HEK293 (cell line): ENCODE measurements at regions not wholly inside any gene's neighbourhood (a gene's known extent, or its start where the extent isn't known, plus 50 kb on each side); places are given as distances from the start of the nearest gene placed in this dataset.

ENCODE experiments used
- CTCF ChIA-PET: fragments of 350-600 bp; formaldehyde crosslinking; extraction: SDS; loops from one replicate; lab custom pipeline; 2021; ENCODE audit warnings: antibody characterized with exemption; lab: Yijun Ruan, JAX
- POLR2A ChIA-PET: fragments of 300-600 bp; formaldehyde crosslinking; extraction: SDS; loops from one replicate; lab custom pipeline; 2020; ENCODE audit warnings: antibody characterized with exemption, inconsistent platforms; lab: Yijun Ruan, JAX
- H3K27ac ChIP-seq: fragments of 200-500 bp; sonication (Bioruptor generic); 2 replicates; pipeline ENCODE4 v1.5.1; 2014; ENCODE audit warnings: low read depth, low read length, control low read depth, inconsistent platforms; ENCODE audit errors: extremely low read depth
- H3K36me3 ChIP-seq, 2 experiments: fragments of 200-500 bp in 1 of 2; sonication (Bioruptor generic) in 1 of 2; 1 replicate in 1 of 2; 2 replicates in 1 of 2; pipeline ENCODE4 v1.5.1; 2014 to 2017; ENCODE audit warnings: inconsistent platforms in 2 of 2, low read length in 2 of 2; ENCODE audit not compliant: control insufficient read depth in 2 of 2, insufficient read depth in 1 of 2
- H3K4me1 ChIP-seq: fragments of 200-500 bp; sonication (Bioruptor generic); 2 replicates; pipeline ENCODE4 v1.5.1; 2014; ENCODE audit warnings: mild to moderate bottlenecking, low read length, inconsistent platforms; ENCODE audit not compliant: control insufficient read depth, insufficient read depth
- H3K4me3 ChIP-seq: 2 replicates; pipeline ENCODE4 v1.5.1; 2011; ENCODE audit warnings: low read depth, mild to moderate bottlenecking, control low read depth, low read length, moderate library complexity
- H3K9me3 ChIP-seq: fragments of 200-500 bp; sonication (Bioruptor generic); 2 replicates; pipeline ENCODE4 v1.5.1; 2014; ENCODE audit warnings: low read depth, low read length, inconsistent platforms; ENCODE audit not compliant: control insufficient read depth, insufficient read depth
- GLI2 ChIP-seq: fragments of 450-650 bp; formaldehyde crosslinking; IDR thresholded peaks from 2 replicates; pipeline ENCODE4; 2017; ENCODE audit warnings: missing biosample characterization, missing genetic modification characterization, low read depth, borderline replicate concordance
- GLIS2 ChIP-seq: fragments of 450-650 bp; formaldehyde crosslinking; IDR thresholded peaks from 2 replicates; pipeline ENCODE4 v1.5.1; 2016; ENCODE audit warnings: missing biosample characterization, missing genetic modification characterization
- HOXC10 ChIP-seq: sonication (generic); formaldehyde crosslinking; IDR thresholded peaks from 2 replicates; pipeline ENCODE4 v1.8.1; 2023; ENCODE audit warnings: mild to moderate bottlenecking, missing genetic modification reagents
- KLF10 ChIP-seq: fragments of 450-650 bp; IDR thresholded peaks from 2 replicates; pipeline ENCODE4 v1.5.1; 2018; ENCODE audit warnings: missing biosample characterization, mild to moderate bottlenecking, missing genetic modification characterization
- MEIS1 ChIP-seq: sonication (generic); formaldehyde crosslinking; IDR thresholded peaks from 2 replicates; pipeline ENCODE4 v1.8.1; 2022; ENCODE audit warnings: missing genetic modification reagents, mild to moderate bottlenecking, borderline replicate concordance
- PRDM1 ChIP-seq: fragments of 450-650 bp; formaldehyde crosslinking; IDR thresholded peaks from 2 replicates; pipeline ENCODE4; 2016; ENCODE audit warnings: missing biosample characterization, missing genetic modification characterization
- SETDB1 ChIP-seq: IDR thresholded peaks from one replicate; pipeline ENCODE4 v1.6.1; 2017; ENCODE audit warnings: mild to moderate bottlenecking, low read length, moderate library complexity, mixed read lengths; ENCODE audit not compliant: insufficient read length
- WT1 ChIP-seq: fragments of 450-650 bp; formaldehyde crosslinking; IDR thresholded peaks from 2 replicates; pipeline ENCODE4 v1.5.1; 2016; ENCODE audit warnings: missing biosample characterization, missing genetic modification characterization
- ZBTB48 ChIP-seq: fragments of 450-650 bp; formaldehyde crosslinking; IDR thresholded peaks from 2 replicates; pipeline ENCODE4 v1.5.1; 2016; ENCODE audit warnings: missing biosample characterization, missing genetic modification characterization
- ZNF114 ChIP-seq: fragments of 450-650 bp; formaldehyde crosslinking; IDR thresholded peaks from 2 replicates; pipeline ENCODE4 v1.5.0; 2017; ENCODE audit warnings: missing biosample characterization, missing genetic modification characterization
- ZNF2 ChIP-seq: fragments of 450-650 bp; formaldehyde crosslinking; IDR thresholded peaks from 2 replicates; pipeline ENCODE4 v1.5.1; 2016; ENCODE audit warnings: missing biosample characterization, missing genetic modification characterization
- ZNF202 ChIP-seq: fragments of 450-650 bp; formaldehyde crosslinking; IDR thresholded peaks from 2 replicates; pipeline ENCODE4 v1.5.1; 2016; ENCODE audit warnings: missing biosample characterization, missing genetic modification characterization, borderline replicate concordance
- ZNF223 ChIP-seq: fragments of 450-650 bp; formaldehyde crosslinking; IDR thresholded peaks from 2 replicates; pipeline ENCODE4 v1.5.1; 2016; ENCODE audit warnings: missing biosample characterization, missing genetic modification characterization
- ZNF266 ChIP-seq: fragments of 450-650 bp; formaldehyde crosslinking; IDR thresholded peaks from 2 replicates; pipeline ENCODE4 v1.5.1; 2016; ENCODE audit warnings: missing biosample characterization, missing genetic modification characterization, low read depth
- ZNF449 ChIP-seq: fragments of 450-650 bp; formaldehyde crosslinking; IDR thresholded peaks from 2 replicates; pipeline ENCODE4 v1.5.1; 2017; ENCODE audit warnings: missing biosample characterization, mild to moderate bottlenecking, missing genetic modification characterization, moderate library complexity
- ZNF48 ChIP-seq: fragments of 450-650 bp; formaldehyde crosslinking; IDR thresholded peaks from 2 replicates; pipeline ENCODE4 v1.5.1; 2016; ENCODE audit warnings: missing biosample characterization, missing genetic modification characterization
- ZNF555 ChIP-seq: fragments of 450-650 bp; formaldehyde crosslinking; conservative IDR thresholded peaks from 2 replicates; pipeline ENCODE4 v1.5.1; 2017; ENCODE audit warnings: missing biosample characterization, mild to moderate bottlenecking, missing genetic modification characterization, inconsistent platforms
- ZNF629 ChIP-seq: fragments of 450-650 bp; formaldehyde crosslinking; IDR thresholded peaks from 2 replicates; pipeline ENCODE4 v1.5.1; 2017; ENCODE audit warnings: missing biosample characterization, missing genetic modification characterization
- ZNF701 ChIP-seq: fragments of 450-650 bp; formaldehyde crosslinking; IDR thresholded peaks from 2 replicates; pipeline ENCODE4 v1.5.1; 2016; ENCODE audit warnings: missing biosample characterization, missing genetic modification characterization
- ZNF837 ChIP-seq: fragments of 450-650 bp; formaldehyde crosslinking; IDR thresholded peaks from 2 replicates; pipeline ENCODE4 v1.5.1; 2016; ENCODE audit warnings: missing biosample characterization, missing genetic modification characterization
- ZSCAN16 ChIP-seq: fragments of 450-650 bp; formaldehyde crosslinking; IDR thresholded peaks from 2 replicates; pipeline ENCODE4 v1.5.1; 2016; ENCODE audit warnings: missing biosample characterization, missing genetic modification characterization
- TF ChIP-seq, protein P1 (sequence below): fragments of 450-650 bp; formaldehyde crosslinking; IDR thresholded peaks from 2 replicates; pipeline ENCODE4 v1.5.1; 2016; ENCODE audit warnings: missing biosample characterization, missing genetic modification characterization, borderline replicate concordance
- TF ChIP-seq, protein P2 (sequence below): fragments of 450-650 bp; formaldehyde crosslinking; IDR thresholded peaks from 2 replicates; pipeline ENCODE4 v1.5.1; 2016; ENCODE audit warnings: missing biosample characterization, missing genetic modification characterization

DNA sequence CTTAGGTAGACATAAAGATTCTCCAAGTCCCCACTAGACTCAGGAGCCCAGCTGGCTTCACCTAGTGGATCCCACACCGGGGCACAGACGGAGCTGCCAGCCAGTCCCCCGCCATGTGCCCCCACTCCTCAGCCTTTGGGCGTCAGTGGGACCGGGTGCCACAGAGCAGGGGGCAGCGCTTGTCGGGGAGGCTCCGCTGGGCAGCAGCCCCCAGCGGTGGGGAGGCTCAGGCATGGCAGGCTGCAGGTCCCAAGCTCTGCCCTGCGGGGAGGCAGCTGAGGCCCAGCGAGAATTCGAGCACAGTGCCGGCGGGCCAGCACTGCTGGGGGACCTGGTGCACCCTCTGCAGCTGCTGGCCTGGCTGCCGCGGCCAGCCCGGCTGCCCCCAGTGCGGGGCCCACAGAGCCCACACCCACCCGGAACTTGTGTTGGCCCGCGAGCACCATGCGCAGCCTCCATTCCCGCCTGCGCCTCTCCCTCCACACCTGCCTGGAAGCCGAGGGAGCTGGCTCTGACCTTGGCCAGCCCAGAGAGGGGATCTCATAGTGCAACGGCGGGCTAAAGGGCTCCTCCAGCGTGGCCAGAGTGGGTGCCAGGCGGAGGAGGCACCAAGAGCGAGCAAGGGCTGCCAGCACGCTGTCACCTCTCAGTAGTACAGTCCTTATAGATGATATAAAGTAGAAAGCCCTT, 390.7 kb downstream of the PLK2 start:
- TF ChIP-seq GLI2 (tag by site-specific recombination) (no peak), PRDM1 (tag by site-specific recombination) (no peak), ZNF449 (tag by site-specific recombination) (peak; percentile 47; the same call in 1 of the 2 replicates), HOXC10 (no peak), ZNF837 (tag by site-specific recombination) (no peak), ZNF202 (peak; percentile 58; the same call in 1 of the 2 replicates), ZNF701 (no peak)
- Histone ChIP-seq H3K4me3 (no peak overlapping the region), H3K36me3 (no peaks in the 10 kb centered on the region), H3K27ac (no peak overlapping the region), H3K4me1 (peaks cover 2% of the 10 kb centered on the region; the same call in 1 of the 2 replicates), H3K9me3 (no peaks in the 10 kb centered on the region)
- ChIA-PET CTCF (no interaction called here), POLR2A (no interaction called here)

- no peak overlapping the region for H3K27ac ChIP-seq
- no peak overlapping the region for H3K4me3 ChIP-seq
- peaks cover 2% of the 10 kb centered on the region; the same call in 1 of the 2 replicates for H3K4me1 ChIP-seq
- no peaks in the 10 kb centered on the region for H3K36me3 ChIP-seq
- H3K9me3 ChIP-seq = no peaks in the 10 kb centered on the region
- ChIA-PET POLR2A (no interaction called here), CTCF (no interaction called here)
- TF ChIP-seq ZNF114 (tag by site-specific recombination) (no peak), ZNF2 (no peak), ZNF266 (tag by site-specific recombination) (no peak), ZNF629 (no peak), ZBTB48 (no peak), ZNF48 (tag by site-specific recombination) (no peak), KLF10 (tag by site-specific recombination) (no peak), SETDB1 (no peak), MEIS1 (CRISPR knock-in tag) (no peak)
These were observed 393.3 kb downstream of the PLK2 start for GRCh38 chr5:58066557-58066956.

DNA sequence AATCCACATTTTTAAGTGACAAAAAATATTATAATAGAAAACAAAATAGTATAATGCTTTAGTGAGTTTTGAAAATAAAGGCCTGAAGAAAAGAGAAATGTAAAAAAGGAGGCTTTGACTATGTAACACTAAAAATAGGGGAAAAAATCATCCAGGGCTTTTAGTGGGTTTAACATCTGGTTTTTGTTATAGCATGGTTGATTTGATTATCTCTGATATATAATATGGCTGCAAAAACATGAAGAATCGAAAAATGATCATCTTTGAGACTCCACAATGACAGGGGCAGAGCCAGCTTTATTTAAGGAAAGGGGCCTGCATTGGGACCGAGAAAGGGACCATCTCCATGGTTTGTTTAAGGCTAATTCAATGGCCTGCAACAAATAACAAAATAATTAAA, 393.8 kb downstream of the PLK2 start:
- TF ChIP-seq, protein P1, sequence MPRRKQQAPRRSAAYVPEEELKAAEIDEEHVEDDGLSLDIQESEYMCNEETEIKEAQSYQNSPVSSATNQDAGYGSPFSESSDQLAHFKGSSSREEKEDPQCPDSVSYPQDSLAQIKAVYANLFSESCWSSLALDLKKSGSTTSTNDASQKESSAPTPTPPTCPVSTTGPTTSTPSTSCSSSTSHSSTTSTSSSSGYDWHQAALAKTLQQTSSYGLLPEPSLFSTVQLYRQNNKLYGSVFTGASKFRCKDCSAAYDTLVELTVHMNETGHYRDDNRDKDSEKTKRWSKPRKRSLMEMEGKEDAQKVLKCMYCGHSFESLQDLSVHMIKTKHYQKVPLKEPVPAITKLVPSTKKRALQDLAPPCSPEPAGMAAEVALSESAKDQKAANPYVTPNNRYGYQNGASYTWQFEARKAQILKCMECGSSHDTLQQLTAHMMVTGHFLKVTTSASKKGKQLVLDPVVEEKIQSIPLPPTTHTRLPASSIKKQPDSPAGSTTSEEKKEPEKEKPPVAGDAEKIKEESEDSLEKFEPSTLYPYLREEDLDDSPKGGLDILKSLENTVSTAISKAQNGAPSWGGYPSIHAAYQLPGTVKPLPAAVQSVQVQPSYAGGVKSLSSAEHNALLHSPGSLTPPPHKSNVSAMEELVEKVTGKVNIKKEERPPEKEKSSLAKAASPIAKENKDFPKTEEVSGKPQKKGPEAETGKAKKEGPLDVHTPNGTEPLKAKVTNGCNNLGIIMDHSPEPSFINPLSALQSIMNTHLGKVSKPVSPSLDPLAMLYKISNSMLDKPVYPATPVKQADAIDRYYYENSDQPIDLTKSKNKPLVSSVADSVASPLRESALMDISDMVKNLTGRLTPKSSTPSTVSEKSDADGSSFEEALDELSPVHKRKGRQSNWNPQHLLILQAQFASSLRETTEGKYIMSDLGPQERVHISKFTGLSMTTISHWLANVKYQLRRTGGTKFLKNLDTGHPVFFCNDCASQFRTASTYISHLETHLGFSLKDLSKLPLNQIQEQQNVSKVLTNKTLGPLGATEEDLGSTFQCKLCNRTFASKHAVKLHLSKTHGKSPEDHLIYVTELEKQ (tag by site-specific recombination) = no peak
- TF ChIP-seq ZSCAN16 (tag by site-specific recombination) (no peak), ZNF555 (tag by site-specific recombination) (no peak), GLIS2 (tag by site-specific recombination) (no peak), WT1 (tag by site-specific recombination) (no peak), ZNF223 (tag by site-specific recombination) (no peak)
- TF ChIP-seq, protein P2, sequence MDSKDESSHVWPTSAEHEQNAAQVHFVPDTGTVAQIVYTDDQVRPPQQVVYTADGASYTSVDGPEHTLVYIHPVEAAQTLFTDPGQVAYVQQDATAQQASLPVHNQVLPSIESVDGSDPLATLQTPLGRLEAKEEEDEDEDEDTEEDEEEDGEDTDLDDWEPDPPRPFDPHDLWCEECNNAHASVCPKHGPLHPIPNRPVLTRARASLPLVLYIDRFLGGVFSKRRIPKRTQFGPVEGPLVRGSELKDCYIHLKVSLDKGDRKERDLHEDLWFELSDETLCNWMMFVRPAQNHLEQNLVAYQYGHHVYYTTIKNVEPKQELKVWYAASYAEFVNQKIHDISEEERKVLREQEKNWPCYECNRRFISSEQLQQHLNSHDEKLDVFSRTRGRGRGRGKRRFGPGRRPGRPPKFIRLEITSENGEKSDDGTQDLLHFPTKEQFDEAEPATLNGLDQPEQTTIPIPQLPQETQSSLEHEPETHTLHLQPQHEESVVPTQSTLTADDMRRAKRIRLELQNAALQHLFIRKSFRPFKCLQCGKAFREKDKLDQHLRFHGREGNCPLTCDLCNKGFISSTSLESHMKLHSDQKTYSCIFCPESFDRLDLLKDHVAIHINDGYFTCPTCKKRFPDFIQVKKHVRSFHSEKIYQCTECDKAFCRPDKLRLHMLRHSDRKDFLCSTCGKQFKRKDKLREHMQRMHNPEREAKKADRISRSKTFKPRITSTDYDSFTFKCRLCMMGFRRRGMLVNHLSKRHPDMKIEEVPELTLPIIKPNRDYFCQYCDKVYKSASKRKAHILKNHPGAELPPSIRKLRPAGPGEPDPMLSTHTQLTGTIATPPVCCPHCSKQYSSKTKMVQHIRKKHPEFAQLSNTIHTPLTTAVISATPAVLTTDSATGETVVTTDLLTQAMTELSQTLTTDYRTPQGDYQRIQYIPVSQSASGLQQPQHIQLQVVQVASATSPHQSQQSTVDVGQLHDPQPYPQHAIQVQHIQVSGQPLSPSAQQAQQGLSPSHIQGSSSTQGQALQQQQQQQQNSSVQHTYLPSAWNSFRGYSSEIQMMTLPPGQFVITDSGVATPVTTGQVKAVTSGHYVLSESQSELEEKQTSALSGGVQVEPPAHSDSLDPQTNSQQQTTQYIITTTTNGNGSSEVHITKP (tag by site-specific recombination) = no peak
- H3K36me3 ChIP-seq = no peaks in the 10 kb centered on the region
- H3K9me3 ChIP-seq = no peaks in the 10 kb centered on the region
- ChIA-PET CTCF (no interaction called here), POLR2A (no interaction called here)
- peaks cover 2% of the 10 kb centered on the region; the same call in 1 of the 2 replicates for H3K4me1 ChIP-seq
- no peak overlapping the region for H3K27ac ChIP-seq
- H3K4me3 ChIP-seq = no peak overlapping the region
